ENCODE measurements at regions not wholly inside any gene's neighbourhood (a gene's known extent, or its start where the extent isn't known, plus 50 kb on each side); places are given as distances from the start of the nearest gene placed in this dataset.

GRCh38 chr2:40719414-40719813, 267.5 kb upstream of the SLC8A1 start:
- intact Hi-C loops (cut with DNase I, micrococcal nuclease) = no loop called here
- ATAC-seq (no peak), DNase-seq (no peak)
- Histone ChIP-seq H3K36me3 (ENCODE audit: low read depth) (no peaks in the 10 kb centered on the region), H3K4me1 (ENCODE audit: low read depth) (no peaks in the 10 kb centered on the region), H3K9me3 (no peaks in the 10 kb centered on the region), H3K4me3 (no peak overlapping the region)
- TF ChIP-seq CTCF (IDR thresholded peaks at IDR 0.05) = no peak

- no peak for ATAC-seq
- no peak for TF ChIP-seq CTCF (IDR thresholded peaks at IDR 0.05)
Measured at GRCh38 chr2:40721595-40721994, 269.7 kb upstream of the SLC8A1 start.

GRCh38 chr2:40723194-40723593, 271.3 kb upstream of the SLC8A1 start:
- ATAC-seq = no peak
- DNase-seq = no peak
- H3K9me3 ChIP-seq = no peaks in the 10 kb centered on the region
- intact Hi-C loops (cut with DNase I, micrococcal nuclease) = no loop called here
- H3K36me3 ChIP-seq (ENCODE audit: low read depth) = no peaks in the 10 kb centered on the region
- no peaks in the 10 kb centered on the region for H3K4me1 ChIP-seq (ENCODE audit: low read depth)
- no peak overlapping the region for H3K4me3 ChIP-seq
- TF ChIP-seq CTCF (IDR thresholded peaks at IDR 0.05) = no peak

More at GRCh38 chr2:40721595-40721994, 269.7 kb upstream of the SLC8A1 start:
- Histone ChIP-seq H3K4me3 (no peak overlapping the region), H3K9me3 (no peaks in the 10 kb centered on the region), H3K36me3 (ENCODE audit: low read depth) (no peaks in the 10 kb centered on the region), H3K4me1 (ENCODE audit: low read depth) (no peaks in the 10 kb centered on the region)
- intact Hi-C loops (cut with DNase I, micrococcal nuclease) = no loop called here
- DNase-seq = no peak

DNA sequence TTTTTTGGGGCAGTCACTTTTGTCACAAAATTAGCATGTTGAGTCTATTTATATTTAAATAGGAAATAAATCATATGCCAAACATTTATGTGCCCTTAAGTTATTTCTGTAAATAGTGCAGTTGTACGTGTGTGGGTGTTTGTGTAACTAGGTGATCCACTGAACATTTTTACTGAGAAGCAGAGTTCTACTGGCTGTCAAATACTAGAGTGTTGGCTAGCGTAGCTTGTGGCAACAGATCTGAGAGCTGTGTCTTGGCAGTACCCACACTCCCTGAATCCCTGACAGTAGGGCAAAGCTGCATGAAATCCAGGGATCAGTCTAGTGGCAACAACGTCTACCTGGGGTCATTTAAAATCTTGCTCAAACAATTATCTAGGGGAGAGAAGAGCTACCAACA, 273.1 kb upstream of the SLC8A1 start:
- ATAC-seq (no peak), DNase-seq (no peak)
- Histone ChIP-seq H3K4me1 (ENCODE audit: low read depth) (no peaks in the 10 kb centered on the region), H3K4me3 (no peak overlapping the region), H3K9me3 (no peaks in the 10 kb centered on the region), H3K36me3 (ENCODE audit: low read depth) (no peaks in the 10 kb centered on the region)
- no peak for TF ChIP-seq CTCF (IDR thresholded peaks at IDR 0.05)
- intact Hi-C loops (cut with DNase I, micrococcal nuclease) = no loop called here

DNA sequence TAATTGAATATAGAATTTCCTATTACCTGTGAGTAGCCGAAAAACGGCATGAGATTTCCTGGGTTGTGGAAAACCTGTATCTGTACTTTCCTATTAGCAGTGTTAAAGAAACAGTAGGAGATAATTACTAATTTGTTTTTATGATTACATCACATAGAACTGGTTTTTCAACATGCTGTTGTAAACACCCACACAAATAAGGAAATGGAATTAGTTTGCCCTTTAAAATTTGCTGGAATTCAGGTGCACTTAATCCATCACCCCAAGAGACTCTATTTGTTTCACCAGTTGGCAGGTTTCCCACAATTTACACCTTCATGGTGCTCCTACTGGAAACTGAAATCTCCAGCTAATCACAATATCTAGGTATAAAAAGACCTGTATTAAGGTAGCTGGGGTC, 274.1 kb upstream of the SLC8A1 start:
- DNase-seq = no peak
- intact Hi-C loops (cut with DNase I, micrococcal nuclease) = no loop called here
- no peaks in the 10 kb centered on the region for H3K9me3 ChIP-seq
- no peak for TF ChIP-seq CTCF (IDR thresholded peaks at IDR 0.05)
- no peak overlapping the region for H3K4me3 ChIP-seq
- H3K36me3 ChIP-seq (ENCODE audit: low read depth) = no peaks in the 10 kb centered on the region
- ATAC-seq = no peak
- no peaks in the 10 kb centered on the region for H3K4me1 ChIP-seq (ENCODE audit: low read depth)

GRCh38 chr2:40734797-40735196, 282.9 kb upstream of the SLC8A1 start:
- intact Hi-C loops (cut with DNase I, micrococcal nuclease) = no loop called here
- H3K9me3 ChIP-seq = no peaks in the 10 kb centered on the region

More at GRCh38 chr2:40734797-40735196, 282.9 kb upstream of the SLC8A1 start:
- Histone ChIP-seq H3K4me1 (ENCODE audit: low read depth) (no peaks in the 10 kb centered on the region), H3K36me3 (ENCODE audit: low read depth) (no peaks in the 10 kb centered on the region), H3K4me3 (no peak overlapping the region)
- TF ChIP-seq CTCF (IDR thresholded peaks at IDR 0.05) = no peak
- DNase-seq = no peak
- no peak for ATAC-seq
